Skin epidermis (tissue), 12 donors: ENCODE measurements at regions not wholly inside any gene's neighbourhood (a gene's known extent, or its start where the extent isn't known, plus 50 kb on each side); places are given as distances from the start of the nearest gene placed in this dataset.
"Not testable (repeated sequence)": the region's sequence is repeated elsewhere in the genome, so short reads cannot be mapped to it uniquely, and the experiment has no call there.

Experiments used
- H3K27ac ChIP-seq, 21 experiments: fragments of 200-600 bp; sonication (generic) in 11 of 21; one replicate each; pipeline ENCODE4 v1.5.0; 2020; ENCODE audit warnings: mild to moderate bottlenecking in 3 of 21, inconsistent platforms in 2 of 21, moderate library complexity in 2 of 21
- H3K4me3 ChIP-seq, 7 experiments: fragments of 200-600 bp; sonication (generic) in 2 of 7; one replicate each; pipeline ENCODE4 v1.5.0; 2020; ENCODE audit warnings: inconsistent platforms in 2 of 7, mild to moderate bottlenecking in 2 of 7, moderate library complexity in 1 of 7

DNA sequence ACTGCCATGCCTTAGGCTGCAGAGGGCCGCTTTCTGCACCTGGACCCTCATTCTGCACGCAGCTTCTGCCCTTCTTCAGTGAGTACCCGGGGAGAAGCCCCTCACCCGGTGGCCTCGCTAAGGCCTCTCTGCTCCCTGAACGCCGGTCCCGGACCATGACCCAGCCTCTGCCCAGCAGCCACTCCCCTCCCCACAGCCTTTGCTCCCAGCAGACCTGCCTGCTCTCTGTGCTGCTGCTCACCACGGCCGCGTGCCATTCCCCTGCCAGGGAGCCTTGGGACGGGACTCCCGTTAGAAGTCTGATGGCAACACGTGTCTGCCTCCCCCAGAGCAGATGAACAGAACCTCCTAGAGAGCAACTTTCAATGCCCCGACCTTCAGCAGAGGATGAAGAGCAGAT lies 282.8 kb downstream of the NDUFA10 start:
- Histone ChIP-seq H3K27ac (no peak overlapping the region), H3K4me3 (no peak overlapping the region)

GRCh38 chr2:239739206-239739605 lies 285.9 kb downstream of the NDUFA10 start:
- Histone ChIP-seq H3K27ac (no peak overlapping the region), H3K4me3 (no peak overlapping the region)

GRCh38 chr2:239738159-239738558 lies 287.0 kb downstream of the NDUFA10 start:
- no peak overlapping the region for H3K27ac ChIP-seq
- no peak overlapping the region for H3K4me3 ChIP-seq

GRCh38 chr2:239737144-239737463 lies 288.0 kb downstream of the NDUFA10 start:
- H3K4me3 ChIP-seq: no peak overlapping the region

DNA sequence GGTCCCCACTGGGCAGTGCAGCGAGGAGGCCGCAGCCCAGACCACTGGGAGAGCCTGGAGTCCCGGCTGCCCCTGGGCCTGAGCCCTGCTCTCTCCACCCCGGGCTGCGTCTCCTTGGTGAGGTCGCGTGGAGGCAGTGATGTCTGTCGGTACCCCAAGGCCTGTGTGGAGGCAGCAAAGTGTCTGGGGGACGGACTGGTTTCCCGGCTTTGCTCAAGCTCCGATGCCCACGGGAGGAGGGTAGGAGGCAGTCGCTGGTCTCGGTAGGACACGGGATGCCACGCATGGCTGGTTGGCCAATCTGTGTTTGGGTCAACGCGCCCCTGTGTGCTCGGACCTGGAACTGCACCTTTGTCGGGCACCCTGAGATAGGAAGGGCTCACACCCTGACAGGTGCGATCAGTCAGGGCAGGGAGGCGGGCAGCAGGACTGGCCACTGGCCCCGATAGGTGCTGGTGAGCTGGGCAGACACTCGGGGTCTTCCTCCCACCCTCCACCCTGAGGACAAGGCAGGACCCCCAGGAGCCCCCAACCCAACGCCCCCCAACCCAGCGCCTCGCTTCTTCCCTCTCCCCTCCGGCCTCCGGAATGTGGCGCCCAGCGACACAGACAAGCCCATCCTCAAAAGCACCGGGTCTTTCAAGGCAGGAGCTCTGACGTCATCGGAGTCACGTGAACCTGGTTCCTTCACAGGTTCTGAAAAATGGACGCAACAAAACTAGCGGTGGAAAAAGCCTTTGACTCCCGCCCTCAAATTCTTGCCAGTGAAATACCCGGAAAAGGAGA lies 288.6 kb downstream of the NDUFA10 start:
- H3K27ac ChIP-seq: no peak overlapping the region
- no peak overlapping the region for H3K4me3 ChIP-seq

More at GRCh38 chr2:239737144-239737463, 288.0 kb downstream of the NDUFA10 start:
- H3K27ac ChIP-seq: no peak overlapping the region

GRCh38 chr2:239735829-239736357 lies 289.2 kb downstream of the NDUFA10 start:
- Histone ChIP-seq H3K4me3 (no peak overlapping the region), H3K27ac (no peak overlapping the region)

GRCh38 chr2:239735131-239735828 lies 289.9 kb downstream of the NDUFA10 start:
- no peak overlapping the region for H3K27ac ChIP-seq
- no peak overlapping the region for H3K4me3 ChIP-seq

- Histone ChIP-seq H3K27ac (no peak overlapping the region), H3K4me3 (no peak overlapping the region)
Measured at GRCh38 chr2:239734436-239735005, 290.6 kb downstream of the NDUFA10 start.

- no peak overlapping the region for H3K27ac ChIP-seq
Measured at GRCh38 chr2:239732666-239733010, 292.5 kb downstream of the NDUFA10 start.

DNA sequence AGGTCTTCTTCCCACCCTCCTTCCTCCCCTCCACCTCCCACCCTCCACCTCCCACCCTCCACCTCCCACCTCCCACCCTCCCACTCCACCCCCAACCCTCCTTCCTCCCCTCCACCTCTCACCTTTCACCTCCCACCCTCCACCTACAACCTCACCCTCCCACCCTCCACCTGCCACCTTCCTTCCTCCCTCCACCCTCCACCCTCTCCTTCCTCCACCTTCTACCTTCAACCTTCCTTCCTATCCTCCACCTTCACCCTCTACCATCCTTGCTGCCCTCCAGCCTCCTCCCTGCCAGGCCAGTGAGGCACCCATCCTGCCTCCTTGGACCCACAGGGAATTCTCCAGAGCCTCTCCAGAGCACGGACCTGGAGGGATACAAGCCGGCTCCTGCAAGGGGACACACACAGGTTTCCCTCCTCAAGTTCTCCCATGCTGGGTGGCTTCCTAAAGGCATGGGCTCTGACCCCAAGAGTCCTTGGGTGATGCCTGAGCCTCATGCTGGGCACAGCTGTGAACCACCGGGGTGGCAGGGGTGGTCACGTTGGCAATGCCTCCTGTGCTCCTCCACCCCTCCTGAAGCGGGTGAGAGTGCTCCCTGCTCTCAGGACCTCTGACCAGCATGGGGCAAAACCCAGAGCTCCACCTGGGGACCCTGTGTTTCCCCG lies 293.0 kb downstream of the NDUFA10 start:
- no peak overlapping the region for H3K27ac ChIP-seq
- H3K4me3 ChIP-seq: no peak overlapping the region

More at GRCh38 chr2:239732666-239733010, 292.5 kb downstream of the NDUFA10 start:
- no peak overlapping the region for H3K4me3 ChIP-seq

DNA sequence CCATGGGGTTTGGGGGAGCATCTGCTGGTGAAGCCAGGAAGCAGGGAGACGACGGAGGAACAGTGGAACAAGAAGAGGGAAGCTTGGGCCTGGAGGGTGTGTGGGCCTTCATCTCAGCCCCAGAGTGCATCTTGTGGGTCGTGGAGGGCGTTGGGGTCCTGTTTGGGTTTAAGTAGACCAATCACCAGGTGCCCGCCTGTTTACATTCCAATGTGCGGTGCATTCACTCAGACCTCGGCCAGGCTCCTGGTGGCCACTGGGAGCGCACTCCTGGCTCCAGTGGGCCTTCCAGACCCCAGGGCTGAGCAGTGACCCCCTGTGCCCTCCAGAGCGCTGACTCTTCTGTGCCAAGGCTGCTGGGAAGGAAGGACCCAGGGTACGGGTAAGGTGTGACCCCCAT lies 293.7 kb downstream of the NDUFA10 start:
- H3K4me3 ChIP-seq: no peak overlapping the region

DNA sequence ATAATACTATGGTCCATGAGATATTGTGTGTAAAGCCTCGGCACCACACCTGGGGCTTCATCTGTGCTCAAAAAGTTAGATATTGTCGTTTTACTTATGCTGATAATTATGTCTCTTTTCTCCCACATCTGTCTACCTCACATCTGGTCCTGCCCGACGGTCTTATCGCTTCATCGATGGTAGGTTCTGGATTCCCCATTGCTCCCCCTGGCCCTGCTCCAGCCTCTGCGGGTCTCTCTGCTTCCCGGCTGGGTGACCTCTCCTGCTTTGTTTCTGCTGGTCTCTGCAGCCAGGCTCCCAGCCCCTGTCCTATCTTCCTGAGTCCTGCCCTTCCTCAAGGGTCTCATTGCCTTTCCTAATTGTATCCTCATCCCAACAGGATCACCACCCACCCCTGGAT lies 294.2 kb downstream of the NDUFA10 start:
- Histone ChIP-seq H3K27ac (no peak overlapping the region), H3K4me3 (no peak overlapping the region)

More for the DNA sequence above, 293.7 kb downstream of the NDUFA10 start:
- no peak overlapping the region for H3K27ac ChIP-seq

DNA sequence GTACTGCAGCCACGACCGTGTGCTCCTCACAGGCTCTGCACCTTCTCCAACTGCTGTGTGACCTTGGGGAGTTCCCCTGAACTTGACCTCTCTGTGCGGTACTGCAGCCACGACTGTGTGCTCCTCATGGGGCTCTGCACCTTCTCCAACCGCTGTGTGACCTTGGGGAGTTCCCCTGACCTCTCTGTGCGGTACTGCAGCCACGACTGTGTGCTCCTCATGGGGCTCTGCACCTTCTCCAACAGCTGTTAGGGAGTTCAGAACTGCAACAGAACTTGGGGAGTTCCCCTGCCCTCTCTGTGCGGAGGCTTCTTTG lies 294.6 kb downstream of the NDUFA10 start:
- H3K27ac ChIP-seq, H3K4me3 ChIP-seq: not testable (repeated sequence)

DNA sequence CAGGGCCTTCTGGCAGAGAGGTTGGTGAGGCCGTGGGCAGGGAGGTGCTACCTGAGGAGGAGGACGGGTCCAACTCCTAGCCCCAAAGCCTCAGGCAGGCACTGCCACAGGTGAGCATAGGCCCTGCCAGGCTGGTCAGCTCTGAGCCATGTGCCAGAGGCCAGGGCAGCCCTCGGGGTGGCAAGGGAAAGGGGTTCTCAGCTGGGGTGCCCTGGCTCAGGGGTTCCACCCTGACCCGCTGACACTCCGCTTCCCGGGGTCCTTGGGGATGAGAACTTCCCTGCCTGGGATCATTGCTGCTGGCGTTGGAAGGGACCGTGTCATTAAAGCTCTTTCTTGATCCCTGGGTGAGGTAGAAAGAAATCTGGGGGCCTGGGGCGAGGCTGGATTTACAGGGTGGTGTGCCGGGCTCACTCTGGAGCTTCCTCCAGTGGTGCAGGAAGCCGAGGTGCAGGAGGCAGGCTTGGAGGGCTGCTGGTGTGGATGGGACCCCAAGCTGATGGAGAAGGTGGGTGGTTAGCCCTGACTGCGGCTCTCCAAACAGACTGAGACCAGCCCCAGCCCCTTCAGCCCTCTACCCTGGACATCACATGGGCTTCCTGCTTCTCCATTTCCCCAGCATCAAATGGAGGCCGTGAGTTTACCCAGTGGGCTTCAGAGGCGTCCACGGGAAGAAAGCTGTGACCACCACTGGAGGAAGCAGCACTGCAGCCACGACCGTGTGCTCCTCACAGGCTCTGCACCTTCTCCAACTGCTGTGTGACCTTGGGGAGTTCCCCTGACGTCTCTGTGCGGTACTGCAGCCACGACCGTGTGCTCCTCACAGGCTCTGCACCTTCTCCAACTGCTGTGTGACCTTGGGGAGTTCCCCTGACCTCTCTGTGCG lies 295.2 kb downstream of the NDUFA10 start:
- H3K4me3 ChIP-seq: no peak overlapping the region
- H3K27ac ChIP-seq: no peak overlapping the region

DNA sequence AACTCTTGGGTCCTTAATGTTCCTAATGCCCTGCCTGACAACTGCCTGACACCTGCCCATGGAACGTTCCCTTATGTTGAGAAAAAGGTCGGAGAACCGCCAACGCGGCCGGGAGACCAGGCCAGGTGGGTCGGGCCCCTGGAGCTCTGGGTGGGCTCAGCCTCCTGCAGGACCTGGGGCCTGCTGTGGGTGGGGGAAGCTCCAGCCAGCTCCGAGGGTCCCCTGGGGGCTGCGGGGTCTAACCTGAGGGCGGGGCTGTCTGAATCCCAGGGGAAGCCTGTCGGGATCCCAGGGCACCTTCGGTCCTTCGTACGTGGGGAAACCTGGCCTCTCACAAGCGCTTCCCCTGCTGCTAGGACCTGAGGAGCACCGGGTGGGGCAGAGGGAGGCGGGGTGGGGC lies 296.0 kb downstream of the NDUFA10 start:
- Histone ChIP-seq H3K27ac (no peak overlapping the region), H3K4me3 (no peak overlapping the region)

- H3K4me3 ChIP-seq: no peak overlapping the region
- H3K27ac ChIP-seq: no peak overlapping the region
Measured at GRCh38 chr2:239728751-239729150, 296.4 kb downstream of the NDUFA10 start.

DNA sequence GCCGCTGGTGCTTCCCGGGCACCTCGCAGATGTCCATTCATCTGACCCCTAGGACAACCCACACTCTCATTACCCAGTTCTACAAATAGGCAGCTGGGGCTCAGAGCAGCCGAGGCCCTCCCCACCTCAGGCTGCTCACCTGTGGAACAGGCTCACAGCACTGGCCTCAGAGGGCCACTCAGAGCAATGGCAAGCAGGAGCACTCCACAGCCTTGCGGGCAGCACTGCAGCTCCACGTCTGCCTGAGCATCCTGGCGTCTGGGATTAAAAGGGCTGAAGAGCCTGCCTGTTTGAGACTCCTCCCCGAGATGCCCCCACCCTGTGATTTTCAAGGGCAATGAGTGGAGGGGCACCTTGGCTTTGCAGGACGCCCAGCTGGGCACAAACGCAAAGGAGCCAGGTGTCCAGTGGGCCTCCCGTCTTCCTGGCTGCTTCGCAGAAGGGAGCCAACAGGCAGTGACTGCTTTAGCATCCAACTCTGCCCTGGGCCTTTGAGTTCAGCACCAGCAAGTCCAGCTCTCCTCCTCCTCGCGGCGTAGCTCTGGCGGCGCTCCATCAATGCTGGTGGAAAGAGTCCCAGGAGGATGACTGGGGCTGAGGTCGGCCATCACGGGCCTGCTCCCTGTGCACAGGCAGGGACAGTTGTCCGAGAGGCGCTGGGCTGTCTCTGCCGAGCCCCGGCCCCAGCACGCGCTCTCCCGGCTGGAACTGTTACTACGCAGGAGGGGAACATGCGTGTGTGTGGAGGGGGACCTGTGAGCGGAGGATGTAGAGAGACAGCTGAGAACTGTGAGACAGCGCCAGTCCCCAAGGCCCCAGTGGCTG lies 297.2 kb downstream of the NDUFA10 start:
- H3K4me3 ChIP-seq: no peak overlapping the region
- no peak overlapping the region for H3K27ac ChIP-seq

- Histone ChIP-seq H3K4me3 (no peak overlapping the region), H3K27ac (no peak overlapping the region)
Measured at GRCh38 chr2:239727182-239727775, 297.9 kb downstream of the NDUFA10 start.
